ENCODE measurements at regions not wholly inside any gene's neighbourhood (a gene's known extent, or its start where the extent isn't known, plus 50 kb on each side); places are given as distances from the start of the nearest gene placed in this dataset.

- no peak for TF ChIP-seq CTCF (conservative IDR thresholded peaks at IDR 0.05 in 1 of 2, IDR thresholded peaks at IDR 0.05 in 1 of 2; ENCODE audit: extremely low read depth in 1 of 2, insufficient read depth in 1 of 2, low read depth in 1 of 2, low read length in 2 of 2)
- TF ChIP-seq EZH2 (IDR thresholded peaks at IDR 0.05; ENCODE audit: borderline replicate concordance, low read length) = no peak
Observed at GRCh38 chr5:50340757-50341156, 100.3 kb downstream of the EMB start.
